Keratinocyte (primary cell): ENCODE measurements at regions not wholly inside any gene's neighbourhood (a gene's known extent, or its start where the extent isn't known, plus 50 kb on each side); places are given as distances from the start of the nearest gene placed in this dataset.

Experiments
- CTCF ChIP-seq, 3 experiments: IDR thresholded peaks in 1 of 3; conservative IDR thresholded peaks in 1 of 3; optimal IDR thresholded peaks in 1 of 3; 2 replicates in 2 of 3; 3 replicates in 1 of 3; pipeline versions ENCODE3 to v1.5.1; 2011; ENCODE audit warnings: low read length in 3 of 3, mild to moderate bottlenecking in 3 of 3, moderate library complexity in 2 of 3, control low read depth in 1 of 3, inconsistent platforms in 1 of 3; ENCODE audit not compliant: insufficient read depth in 2 of 3; ENCODE audit errors: extremely low read depth in 1 of 3
- EZH2 ChIP-seq: IDR thresholded peaks from one replicate; pipeline ENCODE4 v1.6.1; 2012; ENCODE audit warnings: inconsistent platforms, mild to moderate bottlenecking, low read length, moderate library complexity

- no peak for TF ChIP-seq CTCF (optimal IDR thresholded peaks at IDR 0.05 in 1 of 3, IDR thresholded peaks at IDR 0.05 in 1 of 3, conservative IDR thresholded peaks at IDR 0.05 in 1 of 3; ENCODE audit: extremely low read depth in 1 of 3, insufficient read depth in 2 of 3, low read length in 3 of 3)
- no peak for TF ChIP-seq EZH2
Measured at GRCh38 chr1:91201176-91201575, 179.3 kb upstream of the ZNF644 start.
